Mucosa of rectum (tissue), 2 donors: ENCODE measurements at regions not wholly inside any gene's neighbourhood (a gene's known extent, or its start where the extent isn't known, plus 50 kb on each side); places are given as distances from the start of the nearest gene placed in this dataset.

Source experiments
- H3K27ac ChIP-seq, 2 donors: one replicate each; pipeline ENCODE4 v1.7.0; 2013; ENCODE audit warnings: inconsistent platforms in 2 of 2, low read depth in 2 of 2, low read length in 2 of 2
- H3K27me3 ChIP-seq, 2 donors: one replicate each; pipeline ENCODE4 v1.7.0; 2013; ENCODE audit warnings: low read length in 2 of 2; ENCODE audit not compliant: control insufficient read depth in 2 of 2, insufficient read depth in 2 of 2
- H3K36me3 ChIP-seq, 2 donors: one replicate each; pipeline ENCODE4 v1.7.0; 2013; ENCODE audit warnings: low read length in 2 of 2; ENCODE audit not compliant: control insufficient read depth in 2 of 2, insufficient read depth in 2 of 2
- H3K4me1 ChIP-seq, 2 donors: one replicate each; pipeline ENCODE4 v1.7.0; 2013; ENCODE audit warnings: low read length in 2 of 2, mild to moderate bottlenecking in 1 of 2; ENCODE audit not compliant: control insufficient read depth in 2 of 2, insufficient read depth in 2 of 2
- H3K4me3 ChIP-seq, 2 donors: one replicate each; pipeline ENCODE4 v1.7.0; 2013; ENCODE audit warnings: low read length in 2 of 2
- H3K9ac ChIP-seq, 2 donors: one replicate each; pipeline ENCODE4 v1.7.0; 2013; ENCODE audit warnings: low read length in 2 of 2, low read depth in 1 of 2, mild to moderate bottlenecking in 1 of 2
- H3K9me3 ChIP-seq, 2 donors: one replicate each; pipeline ENCODE4 v1.7.0; 2013; ENCODE audit warnings: low read length in 2 of 2; ENCODE audit not compliant: control insufficient read depth in 2 of 2
- donor health status: healthy.
- donor health status: Normal muscosa, but diverticular disease.

GRCh38 chr3:28019740-28020139 is 221.7 kb upstream of the CMC1 start:
- H3K36me3 ChIP-seq: no peaks in the 10 kb centered on the region
- H3K4me1 ChIP-seq: no peaks in the 10 kb centered on the region
- no peaks in the 10 kb centered on the region for H3K9me3 ChIP-seq
- H3K4me3 ChIP-seq: no peak overlapping the region
- H3K9ac ChIP-seq: no peak overlapping the region
- no peak overlapping the region for H3K27ac ChIP-seq
- H3K27me3 ChIP-seq: no peaks in the 10 kb centered on the region

DNA sequence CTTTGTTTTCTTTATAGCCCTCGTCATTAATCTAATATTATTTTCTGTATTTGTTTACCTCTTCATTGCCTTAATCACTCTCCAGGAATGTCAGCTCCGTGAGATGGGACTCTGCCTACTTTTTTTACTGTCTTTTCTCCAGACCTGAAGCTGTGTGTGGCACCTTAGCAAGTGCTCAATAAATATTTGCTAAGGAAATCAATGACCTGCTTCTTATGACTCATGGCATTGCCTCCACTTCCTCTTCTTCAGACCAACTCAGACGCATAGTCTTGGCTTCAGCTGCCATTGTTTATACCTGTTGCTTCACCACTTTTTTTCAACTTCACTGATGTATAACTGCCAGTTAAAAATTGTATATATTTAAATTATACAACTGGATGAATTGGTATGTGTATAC is 218.5 kb upstream of the CMC1 start:
- Histone ChIP-seq H3K4me1 (no peaks in the 10 kb centered on the region), H3K4me3 (no peak overlapping the region), H3K9me3 (no peaks in the 10 kb centered on the region), H3K27ac (no peak overlapping the region), H3K36me3 (no peaks in the 10 kb centered on the region), H3K9ac (no peak overlapping the region), H3K27me3 (no peaks in the 10 kb centered on the region)

DNA sequence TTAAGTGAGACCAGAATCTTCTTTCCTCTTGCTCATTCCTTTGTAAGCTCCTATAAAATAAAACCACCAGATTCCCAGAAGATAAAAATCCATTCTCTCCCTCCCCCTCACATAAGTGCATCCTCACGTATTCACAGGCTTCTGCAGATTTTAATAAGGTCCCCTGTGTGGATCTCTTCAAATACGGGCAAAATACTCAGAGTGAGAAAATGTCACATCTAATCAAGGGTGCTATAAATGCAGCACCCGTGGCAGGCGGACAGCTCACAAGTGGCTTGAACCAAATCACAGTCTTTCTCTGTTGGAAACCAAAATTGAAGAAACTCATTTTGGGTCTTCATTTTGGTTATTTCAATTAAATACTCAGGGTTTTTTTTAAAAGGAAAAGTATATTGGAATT is 212.9 kb upstream of the CMC1 start:
- Histone ChIP-seq H3K4me1 (no peaks in the 10 kb centered on the region), H3K4me3 (no peak overlapping the region), H3K27me3 (no peaks in the 10 kb centered on the region), H3K36me3 (no peaks in the 10 kb centered on the region), H3K9ac (no peak overlapping the region), H3K9me3 (no peaks in the 10 kb centered on the region), H3K27ac (no peak overlapping the region)

DNA sequence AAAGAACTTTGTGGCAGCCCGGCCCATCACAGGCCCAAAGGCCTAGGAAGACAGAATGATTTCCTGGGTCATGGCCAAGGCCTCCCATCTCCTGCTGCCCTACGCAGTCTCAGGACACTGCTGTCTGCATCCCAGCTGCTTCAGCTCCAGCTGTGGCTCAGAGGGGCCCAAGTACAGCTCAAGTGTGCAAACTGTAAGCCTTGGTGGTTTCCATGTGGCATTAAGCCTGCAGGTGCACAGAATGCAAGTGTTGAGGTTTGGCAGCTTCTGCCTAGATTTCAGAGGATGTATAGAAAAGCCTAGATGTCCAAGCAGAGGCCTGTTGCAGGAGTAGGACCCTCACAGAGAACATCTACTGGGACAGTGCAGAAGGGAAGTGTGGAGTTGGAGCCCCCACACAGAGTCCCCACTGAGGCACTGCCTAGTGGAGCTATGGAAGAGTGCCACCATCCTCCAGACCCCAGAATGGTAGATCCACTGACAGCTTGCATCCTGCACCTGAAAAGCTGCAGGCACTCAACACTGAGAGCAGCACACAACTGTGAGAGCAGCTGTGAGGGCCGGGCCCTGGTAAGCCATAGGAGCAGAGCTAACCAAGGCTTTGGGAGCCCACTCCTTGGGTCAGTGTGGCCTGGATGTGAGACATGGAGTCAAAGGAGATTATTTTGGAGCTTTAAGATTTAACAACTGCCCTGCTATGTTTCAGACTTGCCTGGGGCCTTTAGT is 208.2 kb upstream of the CMC1 start:
- Histone ChIP-seq H3K4me3 (no peak overlapping the region), H3K36me3 (no peaks in the 10 kb centered on the region), H3K9ac (no peak overlapping the region), H3K9me3 (no peaks in the 10 kb centered on the region), H3K27ac (no peak overlapping the region), H3K4me1 (no peaks in the 10 kb centered on the region), H3K27me3 (no peaks in the 10 kb centered on the region)

- Histone ChIP-seq H3K9ac (no peak overlapping the region), H3K4me3 (no peak overlapping the region), H3K36me3 (no peaks in the 10 kb centered on the region), H3K27me3 (peaks cover 0 to 2% of the 10 kb centered on the region in 2 donors), H3K4me1 (no peaks in the 10 kb centered on the region), H3K9me3 (no peaks in the 10 kb centered on the region), H3K27ac (no peak overlapping the region)
Measured at GRCh38 chr3:28036599-28037575, 204.5 kb upstream of the CMC1 start.

DNA sequence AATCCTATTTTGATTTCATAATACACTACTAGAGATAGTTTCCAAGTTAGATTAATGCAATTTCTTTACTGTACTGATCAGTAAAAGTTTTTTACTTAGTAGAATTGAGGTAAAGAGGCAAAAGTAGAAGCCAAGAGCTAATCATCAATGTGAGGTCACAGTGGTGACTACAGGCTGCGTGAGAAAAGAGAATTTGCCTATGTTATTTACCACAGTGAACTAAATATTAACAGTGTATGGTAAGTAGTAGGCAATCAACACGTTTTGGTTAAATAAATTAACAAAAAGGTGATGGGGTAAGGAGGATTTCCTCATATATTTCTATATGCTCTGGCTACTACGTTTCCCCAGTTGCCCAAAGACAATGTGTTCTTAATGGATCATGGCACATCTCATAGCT is 202.2 kb upstream of the CMC1 start:
- no peaks in the 10 kb centered on the region for H3K4me1 ChIP-seq
- H3K36me3 ChIP-seq: no peaks in the 10 kb centered on the region
- no peak overlapping the region for H3K9ac ChIP-seq
- no peaks in the 10 kb centered on the region for H3K9me3 ChIP-seq
- peaks cover 0 to 2% of the 10 kb centered on the region in 2 donors for H3K27me3 ChIP-seq
- no peak overlapping the region for H3K4me3 ChIP-seq
- H3K27ac ChIP-seq: no peak overlapping the region

GRCh38 chr3:28039829-28040228 is 201.6 kb upstream of the CMC1 start:
- no peak overlapping the region for H3K27ac ChIP-seq
- peaks cover 0 to 2% of the 10 kb centered on the region in 2 donors for H3K27me3 ChIP-seq
- no peaks in the 10 kb centered on the region for H3K4me1 ChIP-seq
- no peak overlapping the region for H3K4me3 ChIP-seq
- H3K9me3 ChIP-seq: no peaks in the 10 kb centered on the region
- H3K9ac ChIP-seq: no peak overlapping the region
- H3K36me3 ChIP-seq: no peaks in the 10 kb centered on the region

DNA sequence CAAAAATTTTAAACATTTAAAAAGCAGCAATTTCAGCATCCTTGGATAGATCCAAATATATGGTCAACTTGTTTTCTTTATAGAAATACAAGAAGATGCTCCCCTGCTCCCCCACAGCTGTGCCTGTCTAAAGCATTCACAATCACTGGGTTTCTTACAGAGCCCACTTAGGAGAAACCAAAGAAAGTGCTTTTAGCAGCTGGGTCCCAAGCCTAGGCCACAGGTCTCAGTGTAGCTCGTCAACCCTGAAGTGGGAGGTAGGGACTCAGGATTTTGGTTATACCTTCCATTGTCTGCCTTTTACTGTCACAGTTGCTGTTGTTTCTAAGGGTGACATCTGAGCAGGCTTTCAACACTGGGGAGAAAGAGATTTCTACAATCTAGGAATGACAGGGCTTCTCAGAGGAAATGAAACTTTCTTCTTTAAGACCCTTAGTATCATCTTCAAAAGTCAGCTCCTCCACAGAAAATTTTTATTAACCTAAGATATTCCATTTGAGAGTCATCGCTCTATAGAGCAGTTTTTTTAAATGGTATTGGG is 199.3 kb upstream of the CMC1 start:
- Histone ChIP-seq H3K36me3 (no peaks in the 10 kb centered on the region), H3K27ac (no peak overlapping the region), H3K9me3 (no peaks in the 10 kb centered on the region), H3K9ac (no peak overlapping the region), H3K27me3 (peaks cover 0 to 2% of the 10 kb centered on the region in 2 donors), H3K4me1 (no peaks in the 10 kb centered on the region), H3K4me3 (no peak overlapping the region)

DNA sequence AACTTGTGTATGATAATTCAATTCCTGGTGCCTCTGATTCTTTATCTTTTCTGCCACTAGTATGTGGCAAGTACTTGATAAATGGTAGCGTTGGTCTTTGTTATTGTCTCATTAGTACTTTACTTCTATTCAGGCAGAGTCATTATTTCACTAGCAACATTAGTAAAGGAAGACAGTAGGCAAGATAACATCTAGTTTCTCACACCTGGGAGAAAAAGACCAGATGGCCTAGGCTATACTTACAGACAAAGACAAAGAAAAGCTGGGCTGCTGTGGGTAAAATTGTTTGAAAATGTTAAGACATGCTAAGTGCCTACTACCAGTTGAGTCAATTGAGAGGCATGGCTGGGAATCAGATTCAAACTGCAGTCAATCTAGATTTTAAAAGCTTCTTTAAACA is 198.7 kb upstream of the CMC1 start:
- Histone ChIP-seq H3K27me3 (peaks cover 0 to 2% of the 10 kb centered on the region in 2 donors), H3K9ac (no peak overlapping the region), H3K27ac (no peak overlapping the region), H3K4me1 (no peaks in the 10 kb centered on the region), H3K9me3 (no peaks in the 10 kb centered on the region), H3K4me3 (no peak overlapping the region), H3K36me3 (no peaks in the 10 kb centered on the region)

DNA sequence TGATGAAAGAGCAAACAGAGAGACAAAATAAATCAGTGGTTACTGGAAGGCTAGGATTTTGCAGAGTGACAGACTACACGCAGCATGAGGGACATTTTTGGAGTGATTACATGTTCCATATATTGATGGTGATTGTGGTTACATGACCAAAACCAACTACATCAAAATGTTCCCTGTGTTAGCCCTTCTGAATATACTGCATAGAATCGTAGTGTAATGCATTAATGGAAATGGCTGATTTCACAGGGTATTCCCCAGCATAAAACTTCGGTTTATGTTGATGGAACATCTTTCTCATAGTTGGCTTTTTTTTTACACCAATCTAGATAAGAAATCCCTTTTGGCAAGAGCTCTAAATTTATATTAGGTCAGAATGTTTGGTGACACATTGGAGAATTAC is 191.3 kb upstream of the CMC1 start:
- H3K4me1 ChIP-seq: peaks cover 0 to 3% of the 10 kb centered on the region in 2 donors
- H3K9me3 ChIP-seq: no peaks in the 10 kb centered on the region
- no peak overlapping the region for H3K9ac ChIP-seq
- H3K27me3 ChIP-seq: no peaks in the 10 kb centered on the region
- H3K36me3 ChIP-seq: no peaks in the 10 kb centered on the region
- no peak overlapping the region for H3K27ac ChIP-seq
- H3K4me3 ChIP-seq: no peak overlapping the region
